NCI-H446 (cell line): ENCODE measurements at regions not wholly inside any gene's neighbourhood (a gene's known extent, or its start where the extent isn't known, plus 50 kb on each side); places are given as distances from the start of the nearest gene placed in this dataset.

ENCODE experiments used
- DNase-seq, 2 experiments: peaks; one replicate each; lab custom pipeline; 2025; lab: John Stamatoyannopoulos, UW

DNA sequence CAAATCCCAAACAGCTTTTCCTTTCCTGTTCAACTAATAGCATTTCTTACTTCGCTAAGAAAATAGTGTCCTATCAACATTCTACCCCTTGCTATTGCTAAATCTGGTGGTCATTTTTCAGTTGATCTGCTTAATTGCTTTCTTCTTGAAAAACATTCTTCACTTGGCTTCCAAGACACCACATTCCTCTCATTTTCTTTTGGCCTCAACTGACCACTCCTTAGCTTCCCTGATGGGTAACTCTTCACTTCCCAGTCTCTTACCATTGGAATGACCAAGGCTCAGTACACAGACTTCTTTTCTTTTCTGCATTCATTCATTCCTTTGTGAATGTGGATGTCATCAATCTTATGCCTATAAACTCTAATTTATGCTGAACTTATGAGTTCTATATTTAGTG is 230.8 kb upstream of the CDH2 start:
- DNase-seq, result no peak

DNA sequence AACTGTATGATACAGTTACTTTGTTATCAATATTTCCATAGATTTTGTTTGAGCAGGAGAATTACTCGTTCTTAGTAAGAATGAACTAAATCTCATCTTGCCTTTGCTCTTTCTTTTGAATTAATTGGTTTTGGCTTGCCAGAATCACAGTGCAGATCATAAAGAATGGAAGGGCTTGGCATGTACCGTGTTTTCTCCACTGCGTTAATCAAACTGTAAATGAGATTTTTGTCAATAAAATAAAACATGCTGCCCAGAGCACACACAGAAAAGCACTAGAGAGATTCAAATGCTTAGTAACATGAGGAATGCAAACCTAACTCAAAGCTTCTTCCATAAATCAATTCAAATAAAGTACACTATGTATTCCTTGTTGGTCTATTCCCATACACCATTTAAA is 229.6 kb upstream of the CDH2 start:
- DNase-seq, result no peak

DNA sequence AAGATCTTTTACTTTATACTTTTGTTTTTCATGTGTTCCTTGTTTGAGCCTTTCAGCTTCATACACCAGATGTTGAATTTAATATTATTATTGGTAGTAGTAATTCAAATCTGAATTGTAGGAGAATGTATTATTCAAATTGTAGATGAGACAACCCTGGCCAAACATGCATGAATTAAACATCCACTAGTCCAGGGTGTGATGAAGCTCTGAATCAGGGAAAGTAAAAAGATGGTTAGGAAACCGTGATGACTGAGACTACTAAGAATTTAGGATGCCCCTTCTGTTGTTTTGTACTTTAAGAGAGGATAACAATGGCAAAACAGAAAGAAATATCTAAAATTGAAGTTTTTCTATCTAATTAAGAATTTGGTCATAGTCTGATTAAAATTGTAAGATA is 227.8 kb upstream of the CDH2 start:
- no peak for DNase-seq

DNA sequence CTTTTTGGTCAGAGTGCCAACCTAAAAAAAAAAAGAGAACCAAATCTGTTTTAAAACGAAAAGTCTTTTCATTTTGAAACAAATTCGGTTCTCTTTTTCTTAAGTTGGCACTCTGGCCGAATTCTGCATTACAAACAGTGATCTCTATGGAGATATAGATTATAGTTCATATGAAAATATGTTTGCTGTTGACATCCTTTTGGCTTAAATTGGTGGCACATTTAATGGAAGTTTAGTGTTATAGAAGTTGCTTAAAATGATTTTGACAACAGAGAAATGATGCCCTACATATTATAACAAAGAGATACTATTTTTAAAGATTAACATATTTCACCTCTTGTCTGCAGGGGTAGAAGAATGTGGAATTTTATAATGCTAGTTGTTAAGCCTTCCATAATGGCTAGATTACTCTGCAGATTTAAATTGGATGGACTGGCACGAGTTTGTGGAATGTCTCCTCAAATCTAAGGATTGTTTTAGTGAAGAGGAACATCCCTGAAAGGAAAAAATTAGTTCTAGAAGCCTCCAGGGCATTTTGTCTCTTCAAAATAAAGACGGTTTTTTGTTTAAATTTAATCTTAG is 222.9 kb upstream of the CDH2 start:
- DNase-seq, result no peak

DNA sequence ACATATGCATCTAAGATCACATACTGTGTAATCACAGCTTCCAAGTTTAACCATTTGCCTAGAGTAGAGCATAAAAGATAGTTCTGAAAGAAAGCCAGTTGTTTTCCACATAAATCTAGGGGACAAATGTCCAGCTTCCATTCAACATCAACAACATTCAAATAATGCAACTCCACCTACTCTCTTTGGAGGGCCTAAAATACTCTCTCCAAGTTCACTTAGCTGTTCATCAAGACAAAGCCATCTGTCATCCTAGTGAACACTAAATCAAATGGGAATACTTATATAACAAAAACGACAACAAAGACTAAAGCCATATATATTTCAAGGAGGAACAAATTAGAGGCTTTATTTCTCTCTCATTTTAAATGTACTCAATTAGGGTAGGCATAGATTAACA is 221.5 kb upstream of the CDH2 start:
- no peak for DNase-seq

DNA sequence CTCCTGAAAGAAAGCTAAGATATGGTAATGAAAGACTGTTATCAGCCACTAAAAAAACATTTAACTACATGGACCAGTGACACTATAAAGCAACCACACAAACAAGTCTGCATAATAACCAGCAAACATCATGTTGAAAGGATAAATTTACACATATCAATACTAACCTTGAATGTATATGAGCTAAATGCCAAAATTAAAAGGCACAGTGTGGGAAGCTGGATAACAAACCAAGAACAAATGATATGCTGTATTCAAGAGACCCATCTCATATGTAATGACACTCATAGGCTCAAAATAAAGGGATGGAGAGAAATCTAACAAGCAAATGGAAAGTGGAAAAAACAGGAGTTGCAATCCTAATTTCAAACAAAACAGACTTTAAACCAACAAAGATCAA is 213.1 kb upstream of the CDH2 start:
- DNase-seq, result no peak

DNA sequence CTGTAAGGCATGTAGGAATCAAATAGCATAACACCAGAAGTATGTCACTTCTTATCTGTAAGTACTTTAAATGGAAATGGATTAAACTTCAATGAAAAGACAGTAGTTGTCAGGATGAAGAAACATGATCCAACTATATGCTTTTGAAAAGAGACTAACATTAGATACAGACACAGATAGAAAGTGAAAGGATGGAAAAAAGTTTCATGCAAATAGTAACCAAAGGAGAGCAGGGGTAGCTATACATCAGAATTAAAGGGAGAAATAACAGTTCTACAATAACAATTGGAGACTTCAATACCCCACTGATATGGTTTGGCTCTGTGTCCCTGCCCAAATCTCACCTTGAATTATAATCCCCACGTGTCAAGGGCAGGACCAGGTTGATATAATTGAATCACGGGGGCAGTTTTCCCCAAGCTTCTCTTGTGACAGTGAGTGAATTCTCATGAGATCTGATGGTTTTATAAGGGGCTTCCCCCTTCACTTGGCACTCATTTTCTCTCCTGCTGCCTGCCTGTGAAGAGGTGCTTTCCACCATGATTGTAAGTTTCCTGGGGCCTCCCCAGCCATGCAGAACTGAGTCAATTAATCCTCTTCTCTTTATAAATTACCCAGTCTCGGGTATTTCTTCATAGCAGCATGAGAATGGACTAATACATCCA is 205.4 kb upstream of the CDH2 start:
- no peak for DNase-seq

DNA sequence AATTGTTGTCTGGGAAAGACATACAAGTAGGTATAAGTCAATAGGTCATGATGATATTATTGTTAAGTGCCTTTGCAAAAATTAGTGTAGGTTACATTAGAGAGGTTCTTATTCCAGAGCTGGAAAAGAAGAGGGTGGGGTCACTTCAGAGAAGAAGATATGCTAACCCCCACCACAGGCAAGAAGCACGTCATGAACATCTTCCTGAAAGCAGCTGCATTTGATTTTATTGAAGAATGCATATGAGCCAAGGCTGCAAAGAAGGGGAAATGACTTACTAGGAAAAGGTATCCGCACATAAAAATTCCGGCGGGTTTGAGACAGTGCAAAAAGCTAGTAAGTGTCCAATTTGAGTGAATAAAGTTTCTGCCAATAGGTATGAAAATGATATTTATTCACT is 195.3 kb upstream of the CDH2 start:
- DNase-seq, result no peak

DNA sequence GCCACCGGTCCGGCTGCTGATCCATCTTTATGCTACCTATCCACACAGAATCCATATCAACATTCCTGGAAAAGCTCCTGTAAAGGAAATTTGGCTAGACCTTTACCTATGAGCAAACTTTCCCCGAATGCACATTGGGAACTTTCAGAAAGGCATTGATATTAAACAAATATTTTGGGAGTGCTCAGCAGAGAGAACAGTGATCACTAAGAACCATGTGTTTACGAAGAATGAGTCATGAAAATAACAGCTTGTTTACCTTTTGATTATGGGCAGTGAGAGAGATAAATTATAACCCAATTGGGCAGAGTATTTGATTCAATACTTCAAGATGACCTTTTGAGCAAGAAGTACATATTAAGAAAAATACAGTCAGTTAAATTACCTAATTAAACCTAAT is 189.7 kb upstream of the CDH2 start:
- DNase-seq, result no peak

DNA sequence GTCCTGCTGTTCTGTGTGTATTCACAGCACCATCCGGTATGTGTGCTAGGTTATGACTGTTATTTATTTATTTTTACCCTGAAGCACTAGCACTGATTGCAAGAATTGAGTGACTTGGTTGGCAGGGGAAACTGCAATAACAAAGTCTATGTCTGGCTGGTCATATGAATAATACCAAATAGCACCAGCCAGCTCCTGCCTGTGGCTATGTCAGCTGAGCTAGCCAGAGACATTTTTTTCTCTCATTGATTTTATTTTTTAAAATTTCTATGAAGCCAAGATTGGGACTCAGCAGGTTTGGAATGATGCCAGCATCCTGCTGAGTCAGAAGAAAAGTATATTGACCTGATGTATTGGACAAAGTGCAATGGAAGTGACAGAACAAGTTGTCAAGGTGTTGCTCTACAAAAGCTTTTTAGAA is 188.5 kb upstream of the CDH2 start:
- peak in 1 of 2 experiments; percentile 5 for DNase-seq

DNA sequence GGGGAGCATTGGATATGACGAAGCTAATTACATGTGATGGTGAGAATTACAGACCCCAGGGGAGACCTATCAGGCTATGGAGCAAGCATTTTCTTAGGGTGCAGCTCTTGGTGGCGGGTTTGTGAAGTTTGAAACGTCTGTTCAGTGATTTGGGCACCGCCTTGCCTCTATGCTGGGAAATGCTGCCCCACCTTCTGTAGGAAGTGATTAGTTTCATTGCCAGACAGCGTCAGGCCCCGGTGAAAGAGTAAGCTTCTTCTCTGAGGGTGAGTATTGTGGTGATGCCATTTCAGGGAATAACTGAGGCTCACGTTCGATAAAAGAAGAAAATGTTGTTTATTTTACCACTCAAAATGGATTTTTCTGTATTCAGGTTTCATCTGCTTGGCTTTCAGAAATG is 186.2 kb upstream of the CDH2 start:
- DNase-seq, result no peak

DNA sequence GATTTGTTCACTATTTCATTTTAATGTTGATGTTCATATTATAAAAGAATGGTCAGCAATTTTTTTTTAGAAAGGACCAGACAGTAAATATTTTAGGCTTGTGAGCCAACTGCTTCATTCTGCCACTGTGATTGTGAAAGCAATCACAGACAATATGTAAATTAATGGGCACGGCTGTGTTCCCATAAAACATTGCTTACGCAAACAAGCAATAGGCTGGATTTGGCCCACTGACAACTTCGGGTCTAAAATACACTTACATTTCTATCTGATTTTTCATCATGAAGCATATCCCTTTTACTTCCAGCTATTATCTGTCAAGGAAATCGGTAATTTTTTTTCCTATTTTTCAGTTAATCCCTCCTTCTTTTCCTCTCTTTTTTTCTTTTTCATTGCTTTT is 182.2 kb upstream of the CDH2 start:
- DNase-seq, result no peak

DNA sequence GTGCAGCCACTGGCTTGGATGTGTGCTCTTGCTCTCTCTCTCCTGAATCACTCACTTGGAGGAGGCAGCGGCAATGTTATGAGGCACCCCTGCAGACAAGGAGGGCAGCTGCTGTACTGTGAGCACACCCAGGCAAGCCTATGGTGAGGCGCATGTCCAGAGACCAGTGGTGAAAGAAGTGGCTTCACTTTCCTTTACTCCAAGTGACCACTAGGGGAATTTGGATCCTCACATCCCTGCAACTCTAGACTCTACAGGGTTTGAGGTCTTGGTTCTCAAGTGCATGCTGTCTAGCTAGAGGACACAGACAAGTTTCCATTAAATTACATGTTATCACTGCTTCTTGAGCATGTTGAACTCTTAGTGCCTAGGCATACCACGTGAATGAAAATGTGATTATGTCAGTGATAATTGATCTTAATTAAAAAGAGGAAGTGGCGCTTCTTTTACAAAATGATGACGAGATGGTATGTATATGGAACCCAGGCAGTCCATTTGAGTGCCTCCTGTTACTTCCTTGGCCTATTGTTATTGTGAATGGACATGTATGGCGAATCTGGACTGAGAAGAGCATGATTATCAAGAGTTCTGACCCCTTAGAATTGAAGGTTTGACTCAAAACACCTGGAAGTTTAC is 181.0 kb upstream of the CDH2 start:
- DNase-seq, result no peak

DNA sequence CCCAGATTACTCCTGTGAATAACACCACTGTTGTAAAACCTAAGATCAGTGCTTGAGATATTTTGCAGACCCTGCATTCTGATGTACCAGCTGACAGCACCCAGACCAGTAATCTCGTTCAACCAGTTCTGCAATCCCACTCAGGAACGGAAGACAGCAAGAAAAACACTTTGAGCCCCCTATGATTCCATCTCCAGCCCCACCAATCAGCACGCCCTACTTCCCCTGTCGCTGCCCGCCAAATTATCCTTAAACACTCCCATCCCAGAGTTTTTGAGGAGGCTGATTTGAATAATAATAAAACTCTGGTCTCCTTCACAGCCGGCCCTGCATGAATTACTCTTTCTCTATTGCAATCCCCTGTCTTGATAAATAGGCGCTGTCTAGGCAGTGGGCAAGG is 173.9 kb upstream of the CDH2 start:
- no peak for DNase-seq

DNA sequence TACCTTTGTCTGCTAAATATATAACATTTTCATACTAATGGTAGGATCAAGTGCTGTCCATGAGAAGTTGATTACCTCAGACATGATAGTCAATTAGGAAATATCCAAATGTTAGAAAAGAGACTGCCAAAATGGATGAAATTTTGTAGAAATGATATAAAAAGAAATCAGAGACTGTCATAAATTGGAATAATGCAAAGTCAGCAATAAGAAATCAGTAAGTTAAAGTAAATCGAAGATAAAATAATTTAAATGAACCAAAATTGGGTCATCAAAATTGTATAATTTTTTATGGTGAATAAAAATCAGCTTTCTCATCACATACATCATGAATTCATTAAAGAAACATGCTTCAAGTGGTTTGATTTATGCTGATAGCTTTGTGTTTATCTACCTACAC is 165.3 kb upstream of the CDH2 start:
- DNase-seq, result no peak

DNA sequence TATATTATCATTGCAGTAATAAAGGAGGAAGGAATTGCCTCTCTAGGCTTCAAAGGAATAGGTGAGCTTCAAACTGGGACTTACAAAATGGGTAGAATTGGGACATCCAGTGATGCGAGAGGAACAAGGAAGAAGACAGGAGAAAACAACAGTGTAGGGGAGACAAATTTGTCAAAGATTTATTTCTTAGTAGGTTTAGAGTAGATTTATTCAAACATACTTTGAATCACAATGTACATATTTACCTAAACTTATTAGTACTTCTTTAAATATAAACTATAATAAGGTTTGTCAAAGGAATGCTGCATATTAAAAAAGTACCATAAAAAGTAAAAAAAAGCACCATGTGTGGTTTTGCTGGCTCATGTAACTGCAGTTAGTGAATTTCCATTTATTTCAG is 161.4 kb upstream of the CDH2 start:
- no peak for DNase-seq

DNA sequence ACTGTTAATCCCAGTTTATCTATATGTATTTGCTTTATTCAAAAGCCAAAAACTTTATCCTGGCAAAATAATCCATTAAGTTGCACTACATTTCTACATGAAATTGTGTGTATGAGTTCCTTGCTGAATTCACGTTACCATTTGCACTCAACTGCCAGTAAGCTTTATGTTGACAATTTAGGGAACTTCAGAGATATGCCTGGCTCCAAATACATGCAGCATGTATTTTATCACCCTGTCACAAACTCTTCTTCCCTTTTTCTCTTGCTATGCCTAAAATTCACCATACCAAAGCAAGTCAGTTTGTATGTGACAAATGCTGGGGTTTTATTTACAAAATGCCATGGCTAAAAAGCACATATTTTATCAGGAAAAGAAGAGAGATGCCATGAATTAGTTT is 157.6 kb upstream of the CDH2 start:
- no peak for DNase-seq

DNA sequence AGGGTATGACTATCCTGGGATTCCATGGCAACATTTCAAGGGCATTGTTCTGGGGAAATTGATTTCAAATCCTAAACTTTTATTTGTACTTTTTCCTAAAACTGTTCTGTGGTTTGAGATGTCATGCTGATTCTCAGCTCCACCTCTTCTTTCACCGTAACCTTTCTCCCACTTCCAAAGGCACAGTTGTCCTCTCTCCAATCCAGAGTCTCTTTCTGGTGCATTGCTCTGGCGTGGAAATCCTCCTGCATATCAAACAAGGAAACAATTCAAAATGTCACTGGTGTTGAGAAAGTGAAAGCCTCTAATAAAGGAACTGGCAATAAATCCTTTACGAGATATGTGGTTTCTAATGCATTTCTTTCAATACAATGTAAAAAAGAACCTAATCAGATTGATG is 155.1 kb upstream of the CDH2 start:
- DNase-seq, result no peak

DNA sequence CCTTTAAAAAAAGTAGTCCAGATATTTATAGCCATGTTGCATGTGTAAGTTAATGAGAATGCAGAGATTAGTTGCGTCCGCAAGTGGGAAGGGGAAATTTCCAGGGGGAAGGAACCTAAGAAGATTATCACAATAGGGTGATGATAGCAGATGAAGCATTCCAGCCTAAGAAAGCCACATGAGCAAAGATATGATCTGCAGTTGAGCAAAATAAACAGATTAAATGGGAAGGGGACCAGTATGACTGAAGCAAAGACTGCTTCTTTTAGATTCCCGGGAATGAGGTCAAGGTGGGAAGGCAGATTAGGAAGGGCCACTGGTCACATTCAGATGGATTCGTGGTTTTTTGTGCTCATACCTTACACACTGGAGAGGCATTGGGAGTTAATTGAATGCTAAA is 154.6 kb upstream of the CDH2 start:
- no peak for DNase-seq

DNA sequence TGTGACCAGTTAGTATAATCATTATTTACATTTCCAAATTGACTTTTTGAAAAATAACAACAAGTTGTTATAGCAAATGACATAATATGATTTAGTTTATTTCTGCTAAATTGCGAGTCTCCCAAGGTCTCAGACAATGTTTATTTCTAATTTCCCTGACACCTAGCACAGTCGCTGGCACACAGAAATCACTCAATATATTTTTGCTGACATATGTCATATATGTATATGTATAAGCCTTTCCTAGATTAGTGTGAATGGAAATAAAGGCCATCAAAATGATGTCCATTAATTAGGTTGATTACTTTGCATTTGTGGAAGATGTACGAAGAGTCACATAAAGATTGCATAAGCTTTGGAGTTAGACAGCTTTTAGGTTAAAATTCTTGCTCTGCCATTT is 136.7 kb upstream of the CDH2 start:
- DNase-seq, result no peak

DNA sequence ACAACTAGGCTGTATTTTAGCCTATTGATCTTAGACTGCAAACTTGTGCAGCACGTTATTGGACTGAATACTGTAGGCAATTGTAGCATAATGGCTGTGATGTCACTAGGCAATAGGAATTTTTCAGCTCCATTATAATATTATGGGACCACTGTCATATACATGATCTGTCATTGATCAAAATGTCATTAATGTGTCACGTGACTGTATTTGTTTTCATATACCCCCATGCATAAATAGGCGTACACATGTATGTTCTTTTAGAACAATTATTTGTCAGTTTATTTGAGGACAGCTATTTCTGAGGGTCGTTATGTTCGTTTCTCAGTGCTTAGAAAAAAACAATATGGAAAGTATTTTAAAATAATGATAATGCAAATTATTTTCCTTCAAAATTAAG is 111.9 kb upstream of the CDH2 start:
- DNase-seq, result no peak

DNA sequence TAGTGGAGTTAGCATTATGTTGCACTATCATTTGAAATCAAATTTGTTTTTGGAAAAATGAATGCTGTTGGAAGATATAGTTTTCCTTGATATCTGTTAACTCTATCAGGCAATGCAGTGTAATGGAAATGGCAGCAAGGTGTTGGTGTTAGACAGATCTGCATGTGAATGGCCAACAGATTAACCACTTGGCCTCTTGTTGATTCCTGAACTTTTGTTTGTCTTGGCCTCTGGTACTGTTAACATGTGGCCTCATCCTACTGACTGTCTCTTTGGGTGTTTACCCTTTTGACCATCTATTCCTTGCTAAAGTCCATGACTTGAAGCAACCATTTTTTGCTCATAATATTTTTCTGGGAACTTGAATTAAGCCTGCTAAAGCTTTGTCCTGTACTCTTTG is 110.2 kb upstream of the CDH2 start:
- DNase-seq, result no peak

DNA sequence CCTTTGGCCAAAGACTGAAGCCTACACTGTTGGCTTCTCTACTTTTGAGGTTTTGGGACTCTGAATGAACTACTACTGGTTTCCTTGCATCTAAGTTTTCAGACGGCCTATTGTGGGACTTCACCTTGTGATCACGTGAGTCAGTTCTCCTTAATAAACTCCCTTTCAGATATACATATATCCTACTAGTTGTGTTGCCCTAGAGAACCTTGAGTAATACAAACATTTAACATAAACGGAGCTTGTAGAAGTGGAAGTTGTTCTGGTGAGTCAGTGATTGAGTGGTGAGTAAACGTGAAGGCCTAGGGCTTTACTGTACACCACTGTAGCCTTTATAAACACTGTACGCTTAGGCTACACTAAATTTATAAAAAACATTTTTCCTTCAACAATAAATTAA is 107.2 kb upstream of the CDH2 start:
- DNase-seq, result no peak

DNA sequence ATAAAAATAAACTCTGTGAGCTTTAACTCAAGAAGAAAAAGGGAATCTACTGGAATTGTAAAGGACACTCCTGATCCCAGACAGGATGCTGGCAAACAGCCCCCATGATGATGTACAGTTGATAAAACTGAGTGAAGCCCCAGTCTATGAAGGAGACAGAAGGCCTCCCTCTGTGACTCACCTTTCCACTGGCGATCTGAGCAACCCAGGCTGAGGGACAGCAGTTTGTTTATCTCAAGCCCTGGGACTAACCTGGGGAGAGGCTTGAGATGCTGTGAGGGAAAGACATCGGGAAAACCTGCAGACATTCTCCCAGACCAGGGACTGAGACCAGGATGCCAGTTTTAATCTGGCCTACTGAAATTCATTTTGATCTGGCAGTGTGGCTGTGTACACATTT is 104.5 kb upstream of the CDH2 start:
- no peak for DNase-seq
